GM12878 (cell line): ENCODE measurements at regions not wholly inside any gene's neighbourhood (a gene's known extent, or its start where the extent isn't known, plus 50 kb on each side); places are given as distances from the start of the nearest gene placed in this dataset.

Source experiments
- ATAC-seq: fragments of 200-7000 bp; cut with Tn5 transposase; 3 replicates; pipeline ENCODE4 v1.9.1; 2020; ENCODE audit warnings: mild to moderate bottlenecking, moderate library complexity
- BruUV-seq: library from RNA; stranded (reverse); fragments of 400-500 nt; replicated peaks from 2 replicates; lab custom pipeline; 2021; lab: Mats Ljungman, UMichigan
- CTCF ChIA-PET: fragments of 300-600 bp; sonication (Branson Sonifier 250); formaldehyde crosslinking; extraction: SDS; loops from one replicate; lab custom pipeline; 2021; ENCODE audit warnings: inconsistent platforms; lab: Yijun Ruan, JAX
- POLR2A ChIA-PET: fragments of 350-600 bp; formaldehyde crosslinking; extraction: SDS; loops from one replicate; lab custom pipeline; 2021; ENCODE audit warnings: inconsistent platforms; lab: Charles Lee
- RAD21 ChIA-PET: fragments of 300-600 bp; sonication (Branson Sonifier 250); formaldehyde crosslinking; loops from one replicate; lab custom pipeline; 2023; ENCODE audit warnings: antibody characterized with exemption; ENCODE audit not compliant: unreplicated experiment; lab: Charles Lee
- SMC1A ChIA-PET: fragments of 300-600 bp; sonication (Branson Sonifier 250); formaldehyde crosslinking; loops from one replicate; lab custom pipeline; 2023; ENCODE audit not compliant: unreplicated experiment, uncharacterized antibody; lab: Charles Lee
- DNase-seq: peaks from one replicate; pipeline ENCODE4 v3.0.0-alpha.2; 2011; ENCODE audit warnings: low read depth, low spot score
- FAIRE-seq: peaks from 3 replicates; lab custom pipeline; 2011; peaks lifted over from hg19 to GRCh38; lab: Jason Lieb, UNC
- H2AFZ ChIP-seq: 2 replicates; pipeline ENCODE4 v1.6.0; 2011; ENCODE audit warnings: low read depth, low read length, control low read depth; ENCODE audit not compliant: control insufficient read depth
- H3K27ac ChIP-seq: 2 replicates; pipeline ENCODE4 v1.5.1; 2011; ENCODE audit warnings: control low read depth; ENCODE audit not compliant: control insufficient read depth, insufficient read depth
- H3K27me3 ChIP-seq, 2 experiments: replicated peaks in 1 of 2; 2 replicates each; pipeline versions ENCODE4 v1.6.0 to v1.6.1; 2011; ENCODE audit warnings: low read length in 1 of 2; ENCODE audit not compliant: control insufficient read depth in 2 of 2, insufficient read depth in 2 of 2
- H3K36me3 ChIP-seq, 2 experiments: 2 replicates each; pipeline ENCODE4 v1.5.1; 2011; ENCODE audit warnings: low read length in 1 of 2; ENCODE audit not compliant: control insufficient read depth in 2 of 2, insufficient read depth in 2 of 2
- H3K4me1 ChIP-seq: 2 replicates; pipeline ENCODE4 v1.6.1; 2011; ENCODE audit warnings: mild to moderate bottlenecking, low read length, moderate library complexity, mixed read lengths; ENCODE audit not compliant: control insufficient read depth, insufficient read depth
- H3K4me2 ChIP-seq: 2 replicates; pipeline ENCODE4 v1.6.0; 2011; ENCODE audit warnings: control low read depth; ENCODE audit not compliant: control insufficient read depth, insufficient read depth
- H3K4me3 ChIP-seq: fragments of 200-600 bp; sonication (generic); 2 replicates; pipeline ENCODE4 v1.5.1; 2016
- H3K79me2 ChIP-seq: 2 replicates; pipeline ENCODE4 v1.6.0; 2011; ENCODE audit warnings: low read length; ENCODE audit not compliant: control insufficient read depth, insufficient read depth
- H3K9ac ChIP-seq: 2 replicates; pipeline ENCODE4 v1.8.0; 2011; ENCODE audit warnings: low read length, control low read depth, mixed read lengths; ENCODE audit not compliant: control insufficient read depth, insufficient read depth
- H3K9me3 ChIP-seq: replicated peaks from 3 replicates; pipeline ENCODE4 v1.5.1; 2011; ENCODE audit warnings: mild to moderate bottlenecking, low read length; ENCODE audit not compliant: control insufficient read depth, insufficient read depth
- H4K20me1 ChIP-seq: 2 replicates; pipeline ENCODE4 v1.6.0; 2011; ENCODE audit not compliant: control insufficient read depth, insufficient read depth
- ASH2L ChIP-seq: fragments of 300-600, 200-600 bp; sonication (generic); IDR thresholded peaks from 2 replicates; pipeline ENCODE4 v1.6.1; 2017; ENCODE audit warnings: low read depth, mild to moderate bottlenecking, borderline replicate concordance
- BCL11A ChIP-seq: IDR thresholded peaks from 2 replicates; pipeline ENCODE4 v1.6.1; 2011; ENCODE audit warnings: low read depth, low read length
- BMI1 ChIP-seq: fragments of 450-650 bp; IDR thresholded peaks from 2 replicates; pipeline ENCODE4 v1.6.1; 2016; ENCODE audit warnings: mild to moderate bottlenecking, moderate library complexity, borderline replicate concordance
- CBFB ChIP-seq: IDR thresholded peaks from 2 replicates; pipeline ENCODE4 v1.6.1; 2016; ENCODE audit warnings: antibody characterized with exemption, low read depth
- CEBPB ChIP-seq, 2 experiments: fragments of 150-350 bp in 1 of 2; IDR thresholded peaks; 2 replicates each; pipeline ENCODE4 v1.6.1; 2012 to 2014; ENCODE audit warnings: low read depth in 2 of 2, low read length in 2 of 2, borderline replicate concordance in 1 of 2, inconsistent platforms in 1 of 2
- ESRRA ChIP-seq: IDR thresholded peaks from 2 replicates; pipeline ENCODE4 v1.6.1; 2012; ENCODE audit warnings: mild to moderate bottlenecking, low read length, improper control_type of control experiment
- IKZF1 ChIP-seq: fragments of 450-650 bp; conservative IDR thresholded peaks from 2 replicates; pipeline ENCODE4 v1.6.1; 2017; ENCODE audit warnings: antibody characterized with exemption, mild to moderate bottlenecking
- MLLT1 ChIP-seq: fragments of 450-650 bp; IDR thresholded peaks from 2 replicates; pipeline ENCODE4 v1.6.1; 2016; ENCODE audit warnings: mild to moderate bottlenecking
- PKNOX1 ChIP-seq: fragments of 450-650 bp; IDR thresholded peaks from 2 replicates; pipeline ENCODE4 v1.6.1; 2016; ENCODE audit warnings: mild to moderate bottlenecking
- SIX5 ChIP-seq: IDR thresholded peaks from 2 replicates; pipeline ENCODE4 v1.6.1; 2011; ENCODE audit warnings: mild to moderate bottlenecking, low read depth, low read length, moderate library complexity; ENCODE audit not compliant: severe bottlenecking
- SMC3 ChIP-seq: IDR thresholded peaks from 2 replicates; pipeline ENCODE4 v1.6.1; 2011; ENCODE audit warnings: low read length, improper control_type of control experiment, borderline replicate concordance
- TARDBP ChIP-seq: IDR thresholded peaks from 2 replicates; pipeline ENCODE4 v1.6.1; 2016; ENCODE audit warnings: borderline replicate concordance
- YBX1 ChIP-seq: fragments of 450-650 bp; IDR thresholded peaks from 2 replicates; pipeline ENCODE4 v1.6.1; 2016; ENCODE audit warnings: antibody characterized with exemption
- ZBTB33 ChIP-seq: fragments of 450-650 bp; IDR thresholded peaks from 2 replicates; pipeline ENCODE4 v1.6.1; 2017; ENCODE audit warnings: mild to moderate bottlenecking
- WGBS: methylation state at CpG from one replicate; pipeline ENCODE4 v1.1.6; 2016; ENCODE audit warnings: low lambda C conversion rate; ENCODE audit not compliant: insufficient replicate concordance, insufficient coverage; ENCODE audit errors: missing lambda C conversion rate; 5-methylcytosine and 5-hydroxymethylcytosine counted together
- in situ Hi-C: fragments of 300-500 bp; cut with MboI; formaldehyde crosslinking; loops from 9 replicates; pipeline ENCODE4 v1.14.3; 2018; ENCODE audit warnings: mixed read lengths
- intact Hi-C: fragments of 100-400 bp; cut with micrococcal nuclease; formaldehyde crosslinking; loops from one replicate; pipeline ENCODE4 v1.14.2; 2022; ENCODE audit not compliant: unreplicated experiment

GRCh38 chr3:80750637-80751036, 982.8 kb upstream of the ROBO1 start:
- Histone ChIP-seq H3K4me3 (no peak overlapping the region), H3K79me2 (no peaks in the 10 kb centered on the region), H2AFZ (no peak overlapping the region), H3K4me1 (no peaks in the 10 kb centered on the region), H3K4me2 (no peak overlapping the region), H3K27me3 (no peaks in the 10 kb centered on the region), H4K20me1 (no peaks in the 10 kb centered on the region), H3K9me3 (no peaks in the 10 kb centered on the region), H3K36me3 (no peaks in the 10 kb centered on the region), H3K9ac (no peak overlapping the region), H3K27ac (no peak overlapping the region)
- BruUV-seq = no TSS peak
- ChIA-PET RAD21 (no interaction called here), CTCF (no interaction called here), POLR2A (no interaction called here), SMC1A (no interaction called here)
- ATAC-seq = no peak
- DNase-seq = no peak
- TF ChIP-seq BCL11A = no peak
- no peak for TF ChIP-seq CEBPB (IDR thresholded peaks at IDR 0.05; ENCODE audit: borderline replicate concordance in 1 of 2, low read depth in 2 of 2, low read length in 2 of 2)
- no peak for FAIRE-seq
- whole genome bisulfite sequencing = 32% methylated on average over 4 of the region's 4 CpGs
- intact Hi-C loops (no loop called here), in situ Hi-C loops (no loop called here)

- Histone ChIP-seq H3K36me3 (no peaks in the 10 kb centered on the region), H4K20me1 (no peaks in the 10 kb centered on the region), H3K4me2 (no peak overlapping the region), H2AFZ (no peak overlapping the region), H3K4me1 (no peaks in the 10 kb centered on the region), H3K79me2 (no peaks in the 10 kb centered on the region), H3K4me3 (no peak overlapping the region), H3K27ac (no peak overlapping the region), H3K27me3 (no peaks in the 10 kb centered on the region), H3K9me3 (no peaks in the 10 kb centered on the region), H3K9ac (no peak overlapping the region)
- intact Hi-C loops = no loop called here
- WGBS = 64% methylated on average over 2 of the region's 2 CpGs
- no TSS peak for BruUV-seq
- SMC1A ChIA-PET = no interaction called here
- RAD21 ChIA-PET = no interaction called here
- DNase-seq (no peak), ATAC-seq (no peak), FAIRE-seq (no peak)
- POLR2A ChIA-PET = no interaction called here
- CTCF ChIA-PET = no interaction called here
- in situ Hi-C loops = no loop called here
- TF ChIP-seq SIX5 (no peak), YBX1 (no peak), BMI1 (no peak), ZBTB33 (no peak), PKNOX1 (no peak), TARDBP (no peak), ASH2L (no peak), ESRRA (no peak), MLLT1 (no peak), CBFB (no peak), IKZF1 (no peak), SMC3 (no peak)
These were observed 967.1 kb upstream of the ROBO1 start for GRCh38 chr3:80734920-80735319.
